ENCODE measurements at regions not wholly inside any gene's neighbourhood (a gene's known extent, or its start where the extent isn't known, plus 50 kb on each side); places are given as distances from the start of the nearest gene placed in this dataset.

GRCh38 chr10:29034592-29034991 is 254.3 kb upstream of the LYZL1 start:
- TF ChIP-seq CEBPB (tag; IDR thresholded peaks at IDR 0.05): peak; percentile 58
- 0 out of 2 replicates have a peak, but pooled peaks have one; percentile 28 for TF ChIP-seq ATF3 (IDR thresholded peaks at IDR 0.05)
- no peak for TF ChIP-seq ATF3 (CRISPR knock-in tag; conservative IDR thresholded peaks at IDR 0.05)
- TF ChIP-seq CEBPG (CRISPR knock-in tag; IDR thresholded peaks at IDR 0.05): no peak
- TF ChIP-seq CEBPG (tag; conservative IDR thresholded peaks at IDR 0.05 in 1 of 2, IDR thresholded peaks at IDR 0.05 in 1 of 2): peak in 1 of 2 experiments; percentile 77; a peak in 2 of 4 replicates
- no peak for TF ChIP-seq SNRNP70 (optimal IDR thresholded peaks at IDR 0.05; ENCODE audit: low read depth, low read length)
- no peak overlapping the region for H2AFZ ChIP-seq (ENCODE audit: low read depth, low read length)
- H3K4me3 ChIP-seq: no peak overlapping the region
- no peak for ATAC-seq
- BruUV-seq (replicated peaks): no TSS peak
- WGBS (ENCODE audit: insufficient coverage, low coverage, missing lambda C conversion rate): 2% methylated on average over 5 of the region's 5 CpGs
- in situ Hi-C loops (cut with MboI): no loop called here
- FAIRE-seq: no peak
- ChIA-PET POLR2A (interaction anchor here (0.6 kb wide), 1 partner anchor 11 kb away, joined by 3 read pairs; no protein-coding TSS in a partner anchor), CTCF (ENCODE audit: low intra/inter-chr PET ratio) (no interaction called here)
- no peaks in the 10 kb centered on the region for H3K9me1 ChIP-seq (ENCODE audit: control insufficient read depth, insufficient read depth, low read length)
- no peaks in the 10 kb centered on the region for H3K79me2 ChIP-seq (ENCODE audit: control insufficient read depth, insufficient read depth, low read length)
- H3K9ac ChIP-seq (ENCODE audit: insufficient read depth in 1 of 2, low read depth in 2 of 2, low read length in 2 of 2): no peak overlapping the region
- H3K4me2 ChIP-seq (ENCODE audit: insufficient read depth, low read length): no peak overlapping the region
- H3K9me3 ChIP-seq (replicated peaks; ENCODE audit: control insufficient read depth, insufficient read depth, low read depth, low read length): no peaks in the 10 kb centered on the region
- no peak for DNase-seq (ENCODE audit: extremely low read depth in 1 of 4, low spot score in 3 of 4)
- H3K27me3 ChIP-seq (ENCODE audit: control insufficient read depth in 2 of 2, insufficient read depth in 2 of 2, low read length in 2 of 2): peaks cover 10 to 15% of the 10 kb centered on the region in 2 experiments
- H4K20me1 ChIP-seq (replicated peaks; ENCODE audit: control insufficient read depth, insufficient read depth, low read length): no peaks in the 10 kb centered on the region
- intact Hi-C loops (cut with micrococcal nuclease): no loop called here
- H3K36me3 ChIP-seq (ENCODE audit: control insufficient read depth, insufficient read depth, low read length): no peaks in the 10 kb centered on the region
- H3K27ac ChIP-seq (ENCODE audit: extremely low read depth, low read depth, low read length): no peak overlapping the region
- H3K4me1 ChIP-seq (replicated peaks in 1 of 2; ENCODE audit: control insufficient read depth in 2 of 2, insufficient read depth in 2 of 2, low read length in 2 of 2): no peaks in the 10 kb centered on the region

- no peak overlapping the region for H3K4me3 ChIP-seq
- 7% methylated on average over 2 of the region's 2 CpGs for WGBS (ENCODE audit: insufficient coverage, low coverage, missing lambda C conversion rate)
- H3K27me3 ChIP-seq (ENCODE audit: control insufficient read depth in 2 of 2, insufficient read depth in 2 of 2, low read length in 2 of 2): peaks cover 10 to 21% of the 10 kb centered on the region in 2 experiments
- CTCF ChIA-PET (ENCODE audit: low intra/inter-chr PET ratio): no interaction called here
- POLR2A ChIA-PET: no interaction called here
- no peaks in the 10 kb centered on the region for H4K20me1 ChIP-seq (replicated peaks; ENCODE audit: control insufficient read depth, insufficient read depth, low read length)
- no peak overlapping the region for H3K4me2 ChIP-seq (ENCODE audit: insufficient read depth, low read length)
- no peaks in the 10 kb centered on the region for H3K9me1 ChIP-seq (ENCODE audit: control insufficient read depth, insufficient read depth, low read length)
- intact Hi-C loops (cut with micrococcal nuclease): no loop called here
- FAIRE-seq (no peak), DNase-seq (ENCODE audit: extremely low read depth in 1 of 4, low spot score in 3 of 4) (no peak), ATAC-seq (no peak)
- no peaks in the 10 kb centered on the region for H3K4me1 ChIP-seq (replicated peaks in 1 of 2; ENCODE audit: control insufficient read depth in 2 of 2, insufficient read depth in 2 of 2, low read length in 2 of 2)
- no peak overlapping the region for H2AFZ ChIP-seq (ENCODE audit: low read depth, low read length)
- BruUV-seq (replicated peaks): no TSS peak
- in situ Hi-C loops (cut with MboI): no loop called here
- no peaks in the 10 kb centered on the region for H3K36me3 ChIP-seq (ENCODE audit: control insufficient read depth, insufficient read depth, low read length)
- H3K9me3 ChIP-seq (replicated peaks; ENCODE audit: control insufficient read depth, insufficient read depth, low read depth, low read length): no peaks in the 10 kb centered on the region
- no peak overlapping the region for H3K9ac ChIP-seq (ENCODE audit: insufficient read depth in 1 of 2, low read depth in 2 of 2, low read length in 2 of 2)
- no peak overlapping the region for H3K27ac ChIP-seq (ENCODE audit: extremely low read depth, low read depth, low read length)
- H3K79me2 ChIP-seq (ENCODE audit: control insufficient read depth, insufficient read depth, low read length): no peaks in the 10 kb centered on the region
- no peak for TF ChIP-seq TGIF2 (CRISPR knock-in tag; IDR thresholded peaks at IDR 0.05)
- TF ChIP-seq ZNF124 (CRISPR knock-in tag; IDR thresholded peaks at IDR 0.05): no peak
- TF ChIP-seq NFYB (IDR thresholded peaks at IDR 0.05; ENCODE audit: extremely low read depth, insufficient read length): no peak
- TF ChIP-seq MAFK (IDR thresholded peaks at IDR 0.05; ENCODE audit: low read length): peak; percentile 85
- TF ChIP-seq CBFB (CRISPR knock-in tag; IDR thresholded peaks at IDR 0.05): no peak
- no peak for TF ChIP-seq HIVEP1 (CRISPR knock-in tag; IDR thresholded peaks at IDR 0.05)
- no peak for TF ChIP-seq ARID2 (IDR thresholded peaks at IDR 0.05)
- no peak for TF ChIP-seq POLR2AphosphoS5 (IDR thresholded peaks at IDR 0.05; ENCODE audit: control insufficient read depth, insufficient read depth, low read depth, low read length)
- no peak for TF ChIP-seq POLR2G (IDR thresholded peaks at IDR 0.05; ENCODE audit: low read depth, low read length)
- TF ChIP-seq FOXP4 (CRISPR knock-in tag; IDR thresholded peaks at IDR 0.05; ENCODE audit: borderline replicate concordance): no peak
Observed at GRCh38 chr10:29035721-29036120, 253.1 kb upstream of the LYZL1 start.
